Fibroblast of the aortic adventitia (primary cell): ENCODE measurements at regions not wholly inside any gene's neighbourhood (a gene's known extent, or its start where the extent isn't known, plus 50 kb on each side); places are given as distances from the start of the nearest gene placed in this dataset.

Experiments
- DNase-seq: peaks from one replicate; pipeline ENCODE4 v3.0.0-alpha.2; 2010; ENCODE audit warnings: low read depth
- H3K4me3 ChIP-seq: 2 replicates; pipeline ENCODE4 v1.5.1; 2011; ENCODE audit warnings: low read depth, mild to moderate bottlenecking, control low read depth, low read length, moderate library complexity
- CTCF ChIP-seq: IDR thresholded peaks from 2 replicates; pipeline ENCODE4 v1.5.1; 2011; ENCODE audit warnings: mild to moderate bottlenecking, low read length, control low read depth, inconsistent platforms; ENCODE audit not compliant: insufficient read depth

GRCh38 chr13:80642641-80643040, 301.7 kb upstream of the SPRY2 start:
- no peak for DNase-seq
- TF ChIP-seq CTCF, result no peak
- H3K4me3 ChIP-seq, result no peak overlapping the region

- H3K4me3 ChIP-seq, result no peak overlapping the region
- peak; percentile 19 for DNase-seq
- TF ChIP-seq CTCF, result no peak
These were observed 292.3 kb upstream of the SPRY2 start for GRCh38 chr13:80633251-80633650.

- peak; percentile 96 for DNase-seq
- no peak for TF ChIP-seq CTCF
- H3K4me3 ChIP-seq, result no peak overlapping the region
These were observed 289.8 kb upstream of the SPRY2 start for GRCh38 chr13:80630685-80631121.

GRCh38 chr13:80618781-80619180, 277.9 kb upstream of the SPRY2 start:
- peak; percentile 48 for DNase-seq
- no peak for TF ChIP-seq CTCF
- H3K4me3 ChIP-seq, result no peak overlapping the region

GRCh38 chr13:80612804-80613203, 271.9 kb upstream of the SPRY2 start:
- no peak for TF ChIP-seq CTCF
- H3K4me3 ChIP-seq, result no peak overlapping the region
- no peak for DNase-seq

- DNase-seq, result no peak
- TF ChIP-seq CTCF, result no peak
- H3K4me3 ChIP-seq, result no peak overlapping the region
These were observed 270.4 kb upstream of the SPRY2 start for GRCh38 chr13:80611310-80611709.

- DNase-seq, result no peak
- H3K4me3 ChIP-seq, result no peak overlapping the region
- TF ChIP-seq CTCF, result no peak
These were observed 264.8 kb upstream of the SPRY2 start for GRCh38 chr13:80605716-80606115.
